GM23338 (cell line): ENCODE measurements at regions not wholly inside any gene's neighbourhood (a gene's known extent, or its start where the extent isn't known, plus 50 kb on each side); places are given as distances from the start of the nearest gene placed in this dataset.

ENCODE experiments used
- ATAC-seq: fragments of 200-7000 bp; cut with Tn5 transposase; 3 replicates; pipeline ENCODE4 v1.9.1; 2020
- DNase-seq: peaks from one replicate; pipeline ENCODE4 v3.0.0-alpha.2; 2015; ENCODE audit warnings: low spot score
- H2AFZ ChIP-seq: fragments of 200-600 bp; sonication (generic); 2 replicates; pipeline ENCODE4 v1.8.0; 2016; ENCODE audit warnings: antibody characterized with exemption, mild to moderate bottlenecking, moderate library complexity
- H3F3A ChIP-seq: fragments of 200-600 bp; sonication (generic); replicated peaks from 2 replicates; pipeline ENCODE4 v1.8.0; 2017; ENCODE audit warnings: antibody characterized with exemption, mixed run types, low read depth
- H3K27ac ChIP-seq: fragments of 200-600 bp; sonication (generic); 2 replicates; pipeline ENCODE4 v1.6.1; 2016; ENCODE audit warnings: low read depth
- H3K27me3 ChIP-seq: fragments of 200-600 bp; sonication (generic); 2 replicates; pipeline ENCODE4 v1.8.0; 2016; ENCODE audit warnings: mild to moderate bottlenecking, mixed run types, moderate library complexity; ENCODE audit not compliant: insufficient read depth
- H3K36me3 ChIP-seq: fragments of 200-600 bp; sonication (generic); 2 replicates; pipeline ENCODE4 v1.8.0; 2016; ENCODE audit warnings: mild to moderate bottlenecking; ENCODE audit not compliant: insufficient read depth
- H3K4me1 ChIP-seq: fragments of 200-600 bp; sonication (generic); 2 replicates; pipeline ENCODE4 v1.8.0; 2016; ENCODE audit warnings: mild to moderate bottlenecking, moderate library complexity; ENCODE audit not compliant: insufficient read depth
- H3K4me2 ChIP-seq: fragments of 200-600 bp; sonication (generic); 2 replicates; pipeline ENCODE4 v1.7.1; 2017; ENCODE audit warnings: mixed run types
- H3K4me3 ChIP-seq: fragments of 200-600 bp; sonication (generic); 2 replicates; pipeline ENCODE4 v1.6.1; 2016; ENCODE audit warnings: mixed run types
- H3K79me2 ChIP-seq: fragments of 200-600 bp; sonication (generic); replicated peaks from 2 replicates; pipeline ENCODE4 v1.8.0; 2017; ENCODE audit warnings: mild to moderate bottlenecking; ENCODE audit not compliant: insufficient read depth
- H3K9me2 ChIP-seq: fragments of 200-600 bp; sonication (generic); 2 replicates; pipeline ENCODE4 v1.8.0; 2017; ENCODE audit not compliant: insufficient read depth
- H4K20me1 ChIP-seq: fragments of 200-600 bp; sonication (generic); replicated peaks from 2 replicates; pipeline ENCODE4 v1.8.0; 2017; ENCODE audit warnings: mild to moderate bottlenecking; ENCODE audit not compliant: insufficient read depth
- H3K27ac Mint-ChIP-seq: 2 replicates; pipeline ENCODE4 v1.8.0; 2020; ENCODE audit warnings: inconsistent platforms, mild to moderate bottlenecking, moderate library complexity, mixed read lengths
- H3K27me3 Mint-ChIP-seq: 3 replicates; pipeline ENCODE4 v1.8.0; 2022; ENCODE audit warnings: low read depth, mild to moderate bottlenecking, moderate library complexity, mixed read lengths, inconsistent platforms; ENCODE audit not compliant: insufficient read depth, poor library complexity
- H3K36me3 Mint-ChIP-seq: 3 replicates; pipeline ENCODE4 v1.8.0; 2021; ENCODE audit warnings: low read depth, mild to moderate bottlenecking, inconsistent platforms, moderate library complexity, mixed read lengths
- H3K4me1 Mint-ChIP-seq: 3 replicates; pipeline ENCODE4 v1.8.0; 2020; ENCODE audit warnings: mild to moderate bottlenecking, inconsistent platforms, mixed read lengths
- H3K4me3 Mint-ChIP-seq: 3 replicates; pipeline ENCODE4 v1.8.0; 2021; ENCODE audit warnings: moderate library complexity, mild to moderate bottlenecking, inconsistent platforms, mixed read lengths
- H3K9me3 Mint-ChIP-seq: 3 replicates; pipeline ENCODE4 v1.8.0; 2020; ENCODE audit warnings: moderate library complexity, mild to moderate bottlenecking, inconsistent platforms, mixed read lengths
- ETS1 ChIP-seq: IDR thresholded peaks from 2 replicates; pipeline ENCODE4 v1.6.1; 2016; ENCODE audit warnings: antibody characterized with exemption
- EZH2 ChIP-seq: fragments of 200-600 bp; sonication (generic); IDR thresholded peaks from one replicate; pipeline ENCODE4 v1.8.0; 2017; ENCODE audit warnings: antibody characterized with exemption, mild to moderate bottlenecking, low read depth; ENCODE audit not compliant: unreplicated experiment
- EZH2phosphoT487 ChIP-seq: fragments of 200-600 bp; sonication (generic); IDR thresholded peaks from one replicate; pipeline ENCODE4 v1.8.1; 2018; ENCODE audit warnings: antibody characterized with exemption; ENCODE audit not compliant: unreplicated experiment
- JUNB ChIP-seq: IDR thresholded peaks from one replicate; pipeline ENCODE4 v1.6.1; 2016; ENCODE audit warnings: antibody characterized with exemption; ENCODE audit not compliant: unreplicated experiment
- NANOG ChIP-seq: IDR thresholded peaks from 2 replicates; pipeline ENCODE4 v1.6.1; 2016; ENCODE audit warnings: antibody characterized with exemption, borderline replicate concordance
- POLR2AphosphoS5 ChIP-seq: IDR thresholded peaks from 2 replicates; pipeline ENCODE4 v1.6.1; 2016; ENCODE audit warnings: antibody characterized with exemption, low read depth
- REST ChIP-seq: IDR thresholded peaks from one replicate; pipeline ENCODE4 v1.6.1; 2018; ENCODE audit warnings: antibody characterized with exemption; ENCODE audit not compliant: unreplicated experiment
- ZNF331 ChIP-seq: fragments of 250-450 bp; sonication (Bioruptor Pico); IDR thresholded peaks from 2 replicates; pipeline ENCODE4 v1.5.0; 2020; ENCODE audit warnings: low read depth, mild to moderate bottlenecking, moderate library complexity
- ZNF462 ChIP-seq: fragments of 250-450 bp; sonication (Bioruptor Pico); IDR thresholded peaks from 2 replicates; pipeline ENCODE4 v1.5.0; 2020; ENCODE audit warnings: mild to moderate bottlenecking, moderate library complexity

GRCh38 chr10:4775808-4776207 is 50.2 kb upstream of the AKR1E2 start:
- no peak for ATAC-seq
- no peaks in the 10 kb centered on the region for H4K20me1 ChIP-seq
- H3K27me3 Mint-ChIP-seq, result no peaks in the 10 kb centered on the region
- H3K79me2 ChIP-seq, result no peaks in the 10 kb centered on the region
- H3K36me3 Mint-ChIP-seq, result no peaks in the 10 kb centered on the region
- no peak overlapping the region for H3K4me3 ChIP-seq
- peaks cover 7% of the 10 kb centered on the region; the same call in 2 of the 3 replicates for H3K4me1 Mint-ChIP-seq
- no peak overlapping the region for H3K27ac ChIP-seq
- no peak overlapping the region for H3K4me2 ChIP-seq
- TF ChIP-seq EZH2phosphoT487 (no peak), JUNB (no peak)
- no peaks in the 10 kb centered on the region for H3F3A ChIP-seq
- no peaks in the 10 kb centered on the region; the same call in 1 of the 2 replicates for H3K4me1 ChIP-seq
- no peaks in the 10 kb centered on the region for H3K27me3 ChIP-seq
- no peak for DNase-seq
- no peaks in the 10 kb centered on the region for H3K9me3 Mint-ChIP-seq
- no peak overlapping the region for H3K27ac Mint-ChIP-seq
- H3K36me3 ChIP-seq, result no peaks in the 10 kb centered on the region
- no peak overlapping the region for H3K4me3 Mint-ChIP-seq
- no peak overlapping the region for H2AFZ ChIP-seq
- H3K9me2 ChIP-seq, result no peaks in the 10 kb centered on the region

GRCh38 chr10:4772202-4772570 is 53.8 kb upstream of the AKR1E2 start:
- Mint-ChIP-seq H3K4me1 (peaks cover 22% of the 10 kb centered on the region), H3K36me3 (no peaks in the 10 kb centered on the region), H3K27ac (no peak overlapping the region), H3K27me3 (no peaks in the 10 kb centered on the region), H3K9me3 (no peaks in the 10 kb centered on the region), H3K4me3 (no peak overlapping the region)
- Histone ChIP-seq H3K79me2 (no peaks in the 10 kb centered on the region), H3K4me3 (no peak overlapping the region), H3K27ac (no peak overlapping the region), H3K27me3 (no peaks in the 10 kb centered on the region), H3K36me3 (no peaks in the 10 kb centered on the region), H2AFZ (no peak overlapping the region), H4K20me1 (no peaks in the 10 kb centered on the region), H3K4me1 (peaks cover 23% of the 10 kb centered on the region), H3K9me2 (no peaks in the 10 kb centered on the region), H3K4me2 (no peak overlapping the region), H3F3A (no peaks in the 10 kb centered on the region)
- ATAC-seq (no peak), DNase-seq (no peak)
- TF ChIP-seq ETS1 (no peak), ZNF331 (CRISPR knock-in tag) (no peak), JUNB (no peak), POLR2AphosphoS5 (no peak), EZH2phosphoT487 (no peak), REST (no peak), ZNF462 (CRISPR knock-in tag) (no peak), EZH2 (no peak), NANOG (no peak)
